ENCODE measurements at regions not wholly inside any gene's neighbourhood (a gene's known extent, or its start where the extent isn't known, plus 50 kb on each side); places are given as distances from the start of the nearest gene placed in this dataset.

DNA sequence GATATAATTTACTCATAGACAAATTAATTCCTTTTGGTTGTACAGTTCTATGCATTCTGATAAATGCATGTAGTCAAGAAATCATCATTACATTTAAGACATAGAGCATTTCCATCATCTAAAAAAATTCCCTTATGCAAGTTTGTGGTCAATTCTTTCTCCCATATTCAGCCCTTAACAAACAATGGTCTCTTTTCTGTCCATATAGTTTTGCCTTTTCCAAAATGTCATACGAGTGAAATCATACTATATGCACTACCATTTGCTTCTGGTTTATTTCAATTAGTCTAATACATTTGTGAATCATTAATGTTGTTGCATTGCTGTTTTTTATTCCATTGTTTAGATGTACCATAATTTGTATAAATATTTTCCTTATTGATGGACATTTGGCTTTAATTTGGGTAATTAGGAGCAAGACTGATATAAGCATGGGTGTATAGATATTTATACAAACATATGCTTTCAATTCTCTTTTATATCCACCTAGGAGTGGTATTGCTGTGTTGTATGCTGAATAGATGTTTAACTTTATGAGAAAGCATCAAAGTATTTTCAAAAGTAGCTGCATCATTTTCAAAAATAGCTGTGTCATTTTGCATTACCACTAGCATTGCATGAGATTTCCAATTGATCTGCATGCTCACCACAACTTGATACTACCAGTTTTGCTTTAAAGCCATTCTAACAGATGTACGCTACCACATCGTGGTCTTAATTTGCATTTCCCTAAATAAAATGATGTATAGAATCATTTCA is 397.0 kb upstream of the ADAMTS5 start:
- Histone ChIP-seq H3K4me1 (no peaks in the 10 kb centered on the region), H3K27me3 (no peaks in the 10 kb centered on the region), H3K36me3 (no peaks in the 10 kb centered on the region), H3K27ac (no peak overlapping the region), H3K4me3 (no peak overlapping the region), H3K9me3 (no peaks in the 10 kb centered on the region)
- no peak for DNase-seq
- TF ChIP-seq, protein P1, sequence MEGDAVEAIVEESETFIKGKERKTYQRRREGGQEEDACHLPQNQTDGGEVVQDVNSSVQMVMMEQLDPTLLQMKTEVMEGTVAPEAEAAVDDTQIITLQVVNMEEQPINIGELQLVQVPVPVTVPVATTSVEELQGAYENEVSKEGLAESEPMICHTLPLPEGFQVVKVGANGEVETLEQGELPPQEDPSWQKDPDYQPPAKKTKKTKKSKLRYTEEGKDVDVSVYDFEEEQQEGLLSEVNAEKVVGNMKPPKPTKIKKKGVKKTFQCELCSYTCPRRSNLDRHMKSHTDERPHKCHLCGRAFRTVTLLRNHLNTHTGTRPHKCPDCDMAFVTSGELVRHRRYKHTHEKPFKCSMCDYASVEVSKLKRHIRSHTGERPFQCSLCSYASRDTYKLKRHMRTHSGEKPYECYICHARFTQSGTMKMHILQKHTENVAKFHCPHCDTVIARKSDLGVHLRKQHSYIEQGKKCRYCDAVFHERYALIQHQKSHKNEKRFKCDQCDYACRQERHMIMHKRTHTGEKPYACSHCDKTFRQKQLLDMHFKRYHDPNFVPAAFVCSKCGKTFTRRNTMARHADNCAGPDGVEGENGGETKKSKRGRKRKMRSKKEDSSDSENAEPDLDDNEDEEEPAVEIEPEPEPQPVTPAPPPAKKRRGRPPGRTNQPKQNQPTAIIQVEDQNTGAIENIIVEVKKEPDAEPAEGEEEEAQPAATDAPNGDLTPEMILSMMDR (IDR thresholded peaks at IDR 0.05) = no peak
- no peak for TF ChIP-seq POLR2A (IDR thresholded peaks at IDR 0.05)

- no peak overlapping the region for H3K27ac ChIP-seq
- no peaks in the 10 kb centered on the region for H3K4me1 ChIP-seq
- no peaks in the 10 kb centered on the region for H3K36me3 ChIP-seq
- H3K9me3 ChIP-seq = no peaks in the 10 kb centered on the region
- H3K27me3 ChIP-seq = no peaks in the 10 kb centered on the region
- DNase-seq = no peak
- TF ChIP-seq, protein P1 (IDR thresholded peaks at IDR 0.05) = no peak
- no peak for TF ChIP-seq POLR2A (IDR thresholded peaks at IDR 0.05)
- no peak overlapping the region for H3K4me3 ChIP-seq
Measured at GRCh38 chr21:27362249-27362648, 395.4 kb upstream of the ADAMTS5 start.

DNA sequence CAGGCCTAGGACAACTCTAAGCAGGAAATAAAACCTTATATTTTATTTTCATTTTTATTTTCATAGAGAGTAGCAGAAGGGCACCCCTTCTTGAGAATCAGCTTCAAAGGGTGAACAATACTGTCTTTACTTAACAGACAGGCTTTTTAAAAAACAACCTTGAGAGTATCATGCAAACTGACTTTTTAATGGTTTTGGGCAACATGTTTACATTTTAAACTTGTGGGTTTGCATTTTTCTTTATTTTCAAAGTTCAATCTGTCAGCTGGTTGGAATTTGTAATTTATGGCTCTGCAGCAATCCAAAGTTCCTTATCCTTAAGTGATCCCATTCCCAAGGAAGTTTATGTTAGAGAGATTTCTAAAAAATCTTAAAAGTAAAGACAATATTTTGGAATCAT is 392.3 kb upstream of the ADAMTS5 start:
- TF ChIP-seq, protein P1 (IDR thresholded peaks at IDR 0.05) = no peak
- TF ChIP-seq POLR2A (IDR thresholded peaks at IDR 0.05) = no peak
- Histone ChIP-seq H3K4me3 (no peak overlapping the region), H3K27me3 (no peaks in the 10 kb centered on the region), H3K4me1 (no peaks in the 10 kb centered on the region), H3K9me3 (no peaks in the 10 kb centered on the region), H3K36me3 (no peaks in the 10 kb centered on the region), H3K27ac (no peak overlapping the region)
- no peak for DNase-seq

DNA sequence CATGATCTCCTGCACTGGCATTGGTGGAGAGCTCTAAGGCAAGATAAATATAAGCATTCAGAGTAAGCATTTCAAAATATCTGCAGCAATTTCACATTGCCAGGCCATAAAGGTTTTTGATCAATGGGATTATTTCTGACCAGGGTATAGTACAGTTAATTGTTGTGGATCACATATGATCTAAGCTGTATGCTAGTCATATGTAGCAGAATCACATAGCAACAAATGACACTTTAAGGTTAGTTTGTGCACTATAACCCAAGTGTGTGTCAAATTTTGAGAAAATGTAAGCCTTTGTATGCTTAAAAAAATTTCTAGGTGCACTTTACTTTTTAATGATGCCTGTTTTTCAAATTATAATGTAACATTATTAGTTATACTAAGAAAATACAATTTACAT is 386.0 kb upstream of the ADAMTS5 start:
- no peaks in the 10 kb centered on the region for H3K36me3 ChIP-seq
- H3K4me3 ChIP-seq = no peak overlapping the region
- H3K9me3 ChIP-seq = no peaks in the 10 kb centered on the region
- H3K27me3 ChIP-seq = no peaks in the 10 kb centered on the region
- H3K4me1 ChIP-seq = no peaks in the 10 kb centered on the region
- DNase-seq = no peak
- no peak overlapping the region for H3K27ac ChIP-seq
- no peak for TF ChIP-seq POLR2A (IDR thresholded peaks at IDR 0.05)
- TF ChIP-seq, protein P1 (IDR thresholded peaks at IDR 0.05) = no peak

DNA sequence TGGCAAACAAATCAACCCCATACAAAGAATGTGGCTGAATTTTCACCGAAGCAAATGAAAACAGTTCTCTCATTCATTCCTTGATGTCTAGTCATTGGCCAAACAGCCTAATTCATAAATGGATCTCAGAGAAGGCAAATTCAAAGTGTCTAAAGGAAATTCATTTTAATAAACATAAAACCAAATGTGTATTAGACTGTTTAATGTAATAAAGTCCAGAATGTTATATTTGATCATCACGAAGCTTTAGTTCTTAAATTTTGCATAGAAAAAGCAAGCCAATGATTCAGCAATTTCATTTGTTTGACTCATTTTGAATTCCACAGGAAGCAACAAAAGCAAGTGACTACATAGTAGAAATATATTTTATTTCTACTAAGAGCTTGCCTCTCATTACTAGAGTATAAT is 379.2 kb upstream of the ADAMTS5 start:
- Histone ChIP-seq H3K9me3 (no peaks in the 10 kb centered on the region), H3K27ac (no peak overlapping the region), H3K27me3 (no peaks in the 10 kb centered on the region), H3K4me1 (no peaks in the 10 kb centered on the region), H3K36me3 (no peaks in the 10 kb centered on the region), H3K4me3 (no peak overlapping the region)
- no peak for DNase-seq
- TF ChIP-seq, protein P1 (IDR thresholded peaks at IDR 0.05) = no peak
- TF ChIP-seq POLR2A (IDR thresholded peaks at IDR 0.05) = no peak
